T-helper 2 cell (primary cell): ENCODE measurements at regions not wholly inside any gene's neighbourhood (a gene's known extent, or its start where the extent isn't known, plus 50 kb on each side); places are given as distances from the start of the nearest gene placed in this dataset.

ENCODE experiments used
- DNase-seq, 5 experiments: peaks; one replicate each; pipeline versions ENCODE4 v3.0.0 to v3.0.0-alpha.2; 2012 to 2022

GRCh38 chr1:69475021-69475420 lies 92.7 kb upstream of the LRRC7 start:
- no peak for DNase-seq

GRCh38 chr1:69479734-69480133 lies 88.0 kb upstream of the LRRC7 start:
- no peak for DNase-seq

GRCh38 chr1:69483246-69483645 lies 84.5 kb upstream of the LRRC7 start:
- no peak for DNase-seq

GRCh38 chr1:69485616-69486015 lies 82.1 kb upstream of the LRRC7 start:
- no peak for DNase-seq

GRCh38 chr1:69491416-69491815 lies 76.3 kb upstream of the LRRC7 start:
- no peak for DNase-seq

GRCh38 chr1:69492286-69492685 lies 75.4 kb upstream of the LRRC7 start:
- DNase-seq, result no peak

GRCh38 chr1:69494221-69494620 lies 73.5 kb upstream of the LRRC7 start:
- no peak for DNase-seq

GRCh38 chr1:69497441-69498221 lies 70.1 kb upstream of the LRRC7 start:
- no peak for DNase-seq

- no peak for DNase-seq
These were observed 69.0 kb upstream of the LRRC7 start for GRCh38 chr1:69498711-69499110.

- no peak for DNase-seq
These were observed 68.4 kb upstream of the LRRC7 start for GRCh38 chr1:69499203-69499803.

GRCh38 chr1:69502991-69503390 lies 64.7 kb upstream of the LRRC7 start:
- DNase-seq, result no peak

- no peak for DNase-seq
These were observed 62.9 kb upstream of the LRRC7 start for GRCh38 chr1:69504730-69505252.

- no peak for DNase-seq
These were observed 61.4 kb upstream of the LRRC7 start for GRCh38 chr1:69506311-69506710.

- DNase-seq, result no peak
These were observed 61.0 kb upstream of the LRRC7 start for GRCh38 chr1:69506721-69507120.

- DNase-seq, result no peak
These were observed 57.7 kb upstream of the LRRC7 start for GRCh38 chr1:69510026-69510425.

- no peak for DNase-seq
These were observed 56.1 kb upstream of the LRRC7 start for GRCh38 chr1:69511426-69512192.

GRCh38 chr1:69513601-69514000 lies 54.1 kb upstream of the LRRC7 start:
- no peak for DNase-seq
